BLaER1 treated with 17β-estradiol and CSF1 and Interleukin-3, amounts not matched to agents 10 nM and 100 nM (cell line): ENCODE measurements at regions not wholly inside any gene's neighbourhood (a gene's known extent, or its start where the extent isn't known, plus 50 kb on each side); places are given as distances from the start of the nearest gene placed in this dataset.
"Not testable (repeated sequence)": the region's sequence is repeated elsewhere in the genome, so short reads cannot be mapped to it uniquely, and the experiment has no call there.

Experiments
- H3K27ac ChIP-seq, 11 experiments: shearing (Covaris generic); formaldehyde crosslinking; 2 replicates each; pipeline ENCODE4 v1.8.1; 2022
- H3K27me3 ChIP-seq, 11 experiments: shearing (Covaris generic); formaldehyde crosslinking; 2 replicates each; pipeline ENCODE4 v1.8.1; 2022
- H3K36me3 ChIP-seq, 11 experiments: shearing (Covaris generic); formaldehyde crosslinking; 2 replicates each; pipeline ENCODE4 v1.8.1; 2022
- H3K4me1 ChIP-seq, 10 experiments: shearing (Covaris generic); formaldehyde crosslinking; 2 replicates each; pipeline ENCODE4 v1.8.1; 2022
- H3K4me2 ChIP-seq, 11 experiments: shearing (Covaris generic); formaldehyde crosslinking; 2 replicates each; pipeline ENCODE4 v1.8.1; 2022
- H3K4me3 ChIP-seq, 10 experiments: shearing (Covaris generic); formaldehyde crosslinking; 2 replicates each; pipeline ENCODE4 v1.8.1; 2022
- H3K9ac ChIP-seq, 11 experiments: shearing (Covaris generic); formaldehyde crosslinking; 2 replicates each; pipeline ENCODE4 v1.8.1; 2022
- H3K9me3 ChIP-seq, 11 experiments: shearing (Covaris generic); formaldehyde crosslinking; replicated peaks in 1 of 11; 2 replicates each; pipeline ENCODE4 v1.8.1; 2022
- H4K20me1 ChIP-seq, 11 experiments: shearing (Covaris generic); formaldehyde crosslinking; 2 replicates each; pipeline ENCODE4 v1.8.1; 2022
- Cebpa-rat ChIP-seq, 11 experiments: shearing (Covaris generic); IDR thresholded peaks; 2 replicates each; pipeline ENCODE4 v1.8.1; 2022

DNA sequence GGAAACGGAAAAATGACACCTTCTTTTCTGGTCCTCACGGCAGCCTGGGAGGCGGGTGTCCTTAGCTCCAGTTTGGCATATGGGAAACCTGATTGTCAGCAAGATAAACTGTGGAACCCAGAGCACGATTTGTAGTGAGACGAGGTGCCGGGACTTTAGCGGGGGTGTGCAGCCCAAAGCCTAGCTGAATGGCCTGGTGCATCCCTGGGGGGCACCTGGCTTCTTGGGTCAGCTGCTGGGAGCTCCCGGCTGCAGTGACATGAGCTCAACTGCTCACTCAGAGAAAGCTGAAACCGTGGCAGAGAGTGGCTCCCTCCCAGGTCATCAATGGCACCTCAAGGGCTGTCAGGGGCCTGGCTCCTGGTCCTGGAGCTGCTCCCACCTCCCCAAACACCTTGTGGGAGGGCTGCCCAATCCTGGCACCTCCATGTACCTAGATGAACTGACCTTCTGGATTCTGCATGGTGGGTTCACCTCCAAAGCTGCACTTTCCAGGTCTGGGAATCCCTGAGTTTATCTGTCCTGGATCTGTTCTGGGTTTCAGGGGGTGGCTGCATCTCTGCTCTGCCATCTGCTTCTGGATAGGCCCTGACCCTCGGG, 260.5 kb downstream of the MATN1 start:
- TF ChIP-seq Cebpa-rat (IDR thresholded peaks at IDR 0.05) = no peak
- H3K27me3 ChIP-seq = no peaks in the 10 kb centered on the region
- no peaks in the 10 kb centered on the region; a peak in 1 of 22 replicates for H3K9me3 ChIP-seq
- no peak overlapping the region for H3K27ac ChIP-seq
- H3K36me3 ChIP-seq = no peaks in the 10 kb centered on the region
- no peak overlapping the region for H3K4me2 ChIP-seq
- no peak overlapping the region for H3K9ac ChIP-seq
- H3K4me3 ChIP-seq = no peak overlapping the region
- H3K4me1 ChIP-seq = no peaks in the 10 kb centered on the region
- no peaks in the 10 kb centered on the region for H4K20me1 ChIP-seq

DNA sequence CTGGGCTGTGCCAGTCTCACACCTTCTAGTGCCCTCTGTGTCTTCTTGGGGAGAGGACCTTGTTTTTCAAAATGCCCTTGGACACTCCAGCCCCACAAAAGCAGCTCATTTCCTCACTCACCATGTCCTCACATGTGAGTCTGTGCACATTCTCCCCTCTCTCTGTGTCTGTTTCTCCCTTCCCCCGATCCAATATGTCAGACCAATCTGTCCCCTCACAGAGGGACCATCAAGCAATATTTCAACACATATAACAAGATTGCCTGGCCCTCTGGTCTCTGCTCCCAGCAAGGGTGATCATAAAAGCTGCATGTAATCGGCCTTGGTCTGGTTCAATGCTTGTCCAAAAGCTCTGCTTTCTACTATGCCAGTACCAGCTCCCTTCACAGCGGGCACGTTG, 261.2 kb downstream of the MATN1 start:
- no peak for TF ChIP-seq Cebpa-rat (IDR thresholded peaks at IDR 0.05)

GRCh38 chr1:30461640-30462039, 261.7 kb downstream of the MATN1 start:
- Histone ChIP-seq H3K4me1 (no peaks in the 10 kb centered on the region), H3K9ac (no peak overlapping the region), H3K4me2 (no peak overlapping the region), H3K4me3 (no peak overlapping the region), H3K36me3 (no peaks in the 10 kb centered on the region), H3K9me3 (no peaks in the 10 kb centered on the region; a peak in 1 of 22 replicates), H4K20me1 (no peaks in the 10 kb centered on the region), H3K27ac (no peak overlapping the region), H3K27me3 (no peaks in the 10 kb centered on the region)
- no peak for TF ChIP-seq Cebpa-rat (IDR thresholded peaks at IDR 0.05)

More for the DNA sequence above, 261.2 kb downstream of the MATN1 start:
- Histone ChIP-seq H3K27ac (no peak overlapping the region), H3K9me3 (no peaks in the 10 kb centered on the region; a peak in 1 of 22 replicates), H3K4me2 (no peak overlapping the region), H3K36me3 (no peaks in the 10 kb centered on the region), H3K9ac (no peak overlapping the region), H3K4me3 (no peak overlapping the region), H4K20me1 (no peaks in the 10 kb centered on the region), H3K4me1 (no peaks in the 10 kb centered on the region), H3K27me3 (no peaks in the 10 kb centered on the region)

GRCh38 chr1:30460661-30461060, 262.7 kb downstream of the MATN1 start:
- no peak overlapping the region for H3K4me2 ChIP-seq
- no peak overlapping the region for H3K4me3 ChIP-seq
- H3K27ac ChIP-seq = no peak overlapping the region
- H3K36me3 ChIP-seq = no peaks in the 10 kb centered on the region
- H4K20me1 ChIP-seq = no peaks in the 10 kb centered on the region
- no peaks in the 10 kb centered on the region for H3K27me3 ChIP-seq
- H3K9me3 ChIP-seq = no peaks in the 10 kb centered on the region; a peak in 1 of 22 replicates
- H3K4me1 ChIP-seq = no peaks in the 10 kb centered on the region
- no peak for TF ChIP-seq Cebpa-rat (IDR thresholded peaks at IDR 0.05)
- no peak overlapping the region for H3K9ac ChIP-seq

DNA sequence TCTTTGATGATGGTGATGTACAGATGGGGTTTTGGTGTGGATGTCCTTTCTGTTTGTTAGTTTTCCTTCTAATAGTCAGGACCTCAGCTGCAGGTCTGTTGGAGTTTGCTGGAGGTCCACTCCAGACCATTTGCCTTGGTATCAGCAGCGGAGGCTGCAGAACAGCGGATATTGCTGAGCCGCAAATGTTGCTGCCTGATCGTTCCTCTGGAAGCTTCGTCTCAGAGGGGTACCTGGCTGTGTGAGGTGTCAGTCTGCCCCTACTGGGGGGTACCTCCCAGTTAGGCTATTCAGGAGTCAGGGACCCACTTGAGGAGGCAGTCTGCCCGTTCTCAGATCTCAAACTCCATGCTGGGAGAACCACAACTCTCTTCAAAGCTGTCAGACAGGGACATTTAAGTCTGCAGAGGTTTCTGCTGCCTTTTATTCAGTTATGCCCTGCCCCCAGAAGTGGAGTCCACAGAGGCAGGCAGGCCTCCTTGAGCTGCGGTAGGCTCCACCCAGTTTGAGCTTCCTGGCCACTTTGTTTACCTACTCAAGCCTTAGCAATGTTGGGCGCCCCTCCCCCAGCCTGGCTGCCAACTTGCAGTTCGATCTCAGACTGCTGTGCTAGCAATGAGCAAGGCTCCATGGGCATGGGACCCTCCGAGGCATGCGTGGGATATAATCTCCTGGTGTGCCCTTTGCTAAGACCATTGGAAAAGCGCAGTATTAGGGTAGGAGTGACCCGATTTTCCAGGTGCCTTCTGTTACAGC, 264.5 kb downstream of the MATN1 start:
- H3K4me2 ChIP-seq, H3K27me3 ChIP-seq, H3K4me1 ChIP-seq, H3K27ac ChIP-seq, H4K20me1 ChIP-seq, H3K9ac ChIP-seq, H3K36me3 ChIP-seq, H3K9me3 ChIP-seq, H3K4me3 ChIP-seq: not testable (repeated sequence)

GRCh38 chr1:30452925-30453324, 270.5 kb downstream of the MATN1 start:
- H3K36me3 ChIP-seq = no peaks in the 10 kb centered on the region

GRCh38 chr1:30452170-30452569, 271.2 kb downstream of the MATN1 start:
- no peak for TF ChIP-seq Cebpa-rat (IDR thresholded peaks at IDR 0.05)
- Histone ChIP-seq H3K27ac (no peak overlapping the region), H3K4me3 (no peak overlapping the region), H3K36me3 (no peaks in the 10 kb centered on the region), H3K27me3 (no peaks in the 10 kb centered on the region), H3K4me1 (no peaks in the 10 kb centered on the region), H3K9me3 (peaks cover 0 to 6% (median 0%) of the 10 kb centered on the region in 11 experiments; a peak in 2 of 22 replicates), H3K4me2 (no peak overlapping the region), H3K9ac (no peak overlapping the region), H4K20me1 (no peaks in the 10 kb centered on the region)

More at GRCh38 chr1:30452925-30453324, 270.5 kb downstream of the MATN1 start:
- H3K9ac ChIP-seq = no peak overlapping the region
- peaks cover 0 to 6% (median 0%) of the 10 kb centered on the region in 11 experiments; a peak in 2 of 22 replicates for H3K9me3 ChIP-seq
- no peak overlapping the region for H3K27ac ChIP-seq
- no peaks in the 10 kb centered on the region for H4K20me1 ChIP-seq
- no peak overlapping the region for H3K4me3 ChIP-seq
- H3K27me3 ChIP-seq = no peaks in the 10 kb centered on the region
- TF ChIP-seq Cebpa-rat (IDR thresholded peaks at IDR 0.05) = no peak
- no peak overlapping the region for H3K4me2 ChIP-seq
- no peaks in the 10 kb centered on the region for H3K4me1 ChIP-seq

- H3K36me3 ChIP-seq = no peaks in the 10 kb centered on the region
- peaks cover 0 to 6% (median 0%) of the 10 kb centered on the region in 11 experiments; a peak in 2 of 22 replicates for H3K9me3 ChIP-seq
- no peak overlapping the region for H3K4me3 ChIP-seq
- no peak overlapping the region for H3K9ac ChIP-seq
- no peak for TF ChIP-seq Cebpa-rat (IDR thresholded peaks at IDR 0.05)
- no peaks in the 10 kb centered on the region for H4K20me1 ChIP-seq
- no peaks in the 10 kb centered on the region for H3K4me1 ChIP-seq
- no peak overlapping the region for H3K27ac ChIP-seq
- no peaks in the 10 kb centered on the region for H3K27me3 ChIP-seq
- H3K4me2 ChIP-seq = no peak overlapping the region
These were observed 271.8 kb downstream of the MATN1 start for GRCh38 chr1:30451532-30452125.

DNA sequence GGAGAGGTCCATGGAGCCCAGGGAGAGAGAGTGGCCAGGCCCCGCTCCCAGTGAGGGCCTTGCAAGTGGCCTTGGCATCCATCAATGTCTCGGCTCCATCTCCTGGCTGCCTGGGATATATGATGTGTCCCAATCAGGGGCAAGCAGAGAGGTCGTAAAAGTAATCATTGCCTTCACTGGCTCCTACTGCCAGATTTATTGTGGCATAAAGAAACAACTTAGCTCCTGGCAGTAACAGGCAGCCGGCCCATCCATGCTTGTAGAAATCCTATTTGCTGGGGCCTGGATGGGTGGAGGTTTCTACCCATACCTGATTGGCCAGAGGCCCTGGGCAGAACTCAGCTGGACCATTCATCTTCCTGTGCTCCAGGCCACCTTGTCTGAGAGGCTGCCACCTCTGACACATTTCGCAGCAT, 272.6 kb downstream of the MATN1 start:
- Histone ChIP-seq H3K27me3 (no peaks in the 10 kb centered on the region), H3K4me3 (no peak overlapping the region)

More for the DNA sequence above, 272.6 kb downstream of the MATN1 start:
- no peak for TF ChIP-seq Cebpa-rat (IDR thresholded peaks at IDR 0.05)
- no peaks in the 10 kb centered on the region for H3K36me3 ChIP-seq
- H3K9me3 ChIP-seq = peaks cover 0 to 6% (median 0%) of the 10 kb centered on the region in 11 experiments; a peak in 2 of 22 replicates
- no peak overlapping the region for H3K9ac ChIP-seq
- no peaks in the 10 kb centered on the region for H3K4me1 ChIP-seq
- no peak overlapping the region for H3K27ac ChIP-seq
- H3K4me2 ChIP-seq = no peak overlapping the region
- H4K20me1 ChIP-seq = no peaks in the 10 kb centered on the region
